H9 (cell line): ENCODE measurements at regions not wholly inside any gene's neighbourhood (a gene's known extent, or its start where the extent isn't known, plus 50 kb on each side); places are given as distances from the start of the nearest gene placed in this dataset.

Experiments
- DNase-seq: peaks from one replicate; pipeline ENCODE4 v3.0.0-alpha.2; 2017
- H2AFZ ChIP-seq: one replicate; pipeline ENCODE4 v1.6.1; 2013; ENCODE audit warnings: mild to moderate bottlenecking, low read length, control low read depth, moderate library complexity
- H2AK5ac ChIP-seq: 2 replicates; pipeline ENCODE4 v1.6.1; 2013; ENCODE audit warnings: low read length, control low read depth, mixed read lengths; ENCODE audit not compliant: insufficient read length
- H2BK120ac ChIP-seq: one replicate; pipeline ENCODE4 v1.6.1; 2013; ENCODE audit warnings: low read depth, mild to moderate bottlenecking, low read length, control low read depth, inconsistent platforms; ENCODE audit not compliant: poor library complexity, severe bottlenecking
- H2BK12ac ChIP-seq: 2 replicates; pipeline ENCODE4 v1.6.1; 2013; ENCODE audit warnings: low read length, control low read depth, mixed read lengths, low read depth; ENCODE audit not compliant: insufficient read length
- H2BK15ac ChIP-seq: 2 replicates; pipeline ENCODE4 v1.6.1; 2013; ENCODE audit warnings: low read depth, low read length, control low read depth
- H2BK20ac ChIP-seq: one replicate; pipeline ENCODE4 v1.6.1; 2013; ENCODE audit warnings: low read depth, mild to moderate bottlenecking, low read length, control low read depth, inconsistent platforms; ENCODE audit not compliant: poor library complexity, severe bottlenecking
- H2BK5ac ChIP-seq: 2 replicates; pipeline ENCODE4 v1.6.1; 2013; ENCODE audit warnings: low read length, control low read depth, mixed read lengths; ENCODE audit not compliant: insufficient read length
- H3K14ac ChIP-seq: 2 replicates; pipeline ENCODE4 v1.6.1; 2013; ENCODE audit warnings: low read length, control low read depth; ENCODE audit not compliant: insufficient read depth
- H3K18ac ChIP-seq: 2 replicates; pipeline ENCODE4 v1.6.1; 2013; ENCODE audit warnings: low read depth, mild to moderate bottlenecking, mixed read lengths, low read length, control low read depth; ENCODE audit not compliant: insufficient read length
- H3K23ac ChIP-seq: 2 replicates; pipeline ENCODE4 v1.6.1; 2013; ENCODE audit warnings: low read length, control low read depth, mixed read lengths, low read depth; ENCODE audit not compliant: insufficient read length
- H3K23me2 ChIP-seq: 2 replicates; pipeline ENCODE4 v1.6.1; 2013; ENCODE audit warnings: low read depth, mild to moderate bottlenecking, mixed read lengths, low read length, control low read depth; ENCODE audit not compliant: insufficient read length, poor library complexity, severe bottlenecking
- H3K27ac ChIP-seq: 2 replicates; pipeline ENCODE4 v1.5.1; 2013; ENCODE audit warnings: low read length, control low read depth, mixed read lengths, low read depth; ENCODE audit not compliant: insufficient read length
- H3K27me3 ChIP-seq: 2 replicates; pipeline ENCODE4 v1.6.1; 2013; ENCODE audit warnings: low read length, control low read depth, inconsistent platforms; ENCODE audit not compliant: insufficient read depth
- H3K4ac ChIP-seq: 2 replicates; pipeline ENCODE4 v1.6.1; 2013; ENCODE audit warnings: low read depth, mild to moderate bottlenecking, control low read depth, inconsistent platforms, low read length, moderate library complexity
- H3K4me1 ChIP-seq: 2 replicates; pipeline ENCODE4 v1.6.1; 2013; ENCODE audit warnings: low read length, control low read depth, inconsistent platforms; ENCODE audit not compliant: insufficient read depth
- H3K4me2 ChIP-seq: 2 replicates; pipeline ENCODE4 v1.6.1; 2013; ENCODE audit warnings: low read length, control low read depth, mixed read lengths; ENCODE audit not compliant: insufficient read length, insufficient read depth
- H3K56ac ChIP-seq: 2 replicates; pipeline ENCODE4 v1.6.1; 2013; ENCODE audit warnings: low read depth, mild to moderate bottlenecking, mixed read lengths, low read length, control low read depth; ENCODE audit not compliant: insufficient read length
- H3K79me1 ChIP-seq: 2 replicates; pipeline ENCODE4 v1.6.1; 2013; ENCODE audit warnings: low read depth, mild to moderate bottlenecking, moderate library complexity, low read length, control low read depth, inconsistent platforms; ENCODE audit not compliant: insufficient read depth, poor library complexity, severe bottlenecking
- H3K79me2 ChIP-seq: 2 replicates; pipeline ENCODE4 v1.6.1; 2013; ENCODE audit warnings: low read length, control low read depth, inconsistent platforms; ENCODE audit not compliant: insufficient read depth
- H3K9ac ChIP-seq: 2 replicates; pipeline ENCODE4 v1.6.1; 2013; ENCODE audit warnings: low read length, control low read depth, mixed read lengths; ENCODE audit not compliant: insufficient read length; ENCODE audit errors: extremely low read depth
- H3K9me3 ChIP-seq: one replicate; pipeline ENCODE4 v1.6.1; 2013; ENCODE audit warnings: low read depth, low read length, inconsistent platforms; ENCODE audit not compliant: control insufficient read depth
- H3T11ph ChIP-seq: one replicate; pipeline ENCODE4 v1.6.1; 2013; ENCODE audit warnings: mild to moderate bottlenecking, low read length, control low read depth, inconsistent platforms
- H4K20me1 ChIP-seq: one replicate; pipeline ENCODE4 v1.6.1; 2013; ENCODE audit not compliant: control insufficient read depth, insufficient read length, insufficient read depth
- H4K5ac ChIP-seq: 2 replicates; pipeline ENCODE4 v1.6.1; 2013; ENCODE audit warnings: low read depth, mild to moderate bottlenecking, mixed read lengths, low read length, control low read depth; ENCODE audit not compliant: insufficient read length
- H4K8ac ChIP-seq: replicated peaks from 2 replicates; pipeline ENCODE4 v1.6.1; 2013; ENCODE audit warnings: low read length, control low read depth, mixed read lengths, low read depth; ENCODE audit not compliant: insufficient read length
- H4K91ac ChIP-seq: 2 replicates; pipeline ENCODE4 v1.6.1; 2013; ENCODE audit warnings: low read depth, mild to moderate bottlenecking, moderate library complexity, mixed read lengths, low read length, control low read depth; ENCODE audit not compliant: insufficient read length
- H3K27ac Mint-ChIP-seq, 3 experiments: 2 replicates in 2 of 3; 3 replicates in 1 of 3; pipeline ENCODE4 v1.8.0; 2020 to 2021; ENCODE audit warnings: mixed read lengths in 3 of 3, mild to moderate bottlenecking in 1 of 3, moderate library complexity in 1 of 3
- H3K27me3 Mint-ChIP-seq: 2 replicates; pipeline ENCODE4 v1.8.0; 2021; ENCODE audit warnings: low read depth, mild to moderate bottlenecking, moderate library complexity, mixed read lengths
- H3K36me3 Mint-ChIP-seq, 3 experiments: 2 replicates in 2 of 3; 3 replicates in 1 of 3; pipeline ENCODE4 v1.8.0; 2020 to 2021; ENCODE audit warnings: low read depth in 3 of 3, mixed read lengths in 3 of 3; ENCODE audit not compliant: insufficient read depth in 1 of 3
- H3K4me1 Mint-ChIP-seq, 2 experiments: 2 replicates each; pipeline ENCODE4 v1.8.0; 2020; ENCODE audit warnings: mixed read lengths in 2 of 2
- H3K4me3 Mint-ChIP-seq, 2 experiments: 2 replicates in 1 of 2; 3 replicates in 1 of 2; pipeline ENCODE4 v1.8.0; 2020 to 2021; ENCODE audit warnings: mild to moderate bottlenecking in 2 of 2, mixed read lengths in 2 of 2, moderate library complexity in 1 of 2
- H3K9me3 Mint-ChIP-seq, 2 experiments: 2 replicates in 1 of 2; 3 replicates in 1 of 2; pipeline ENCODE4 v1.8.0; 2020; ENCODE audit warnings: mild to moderate bottlenecking in 2 of 2, mixed read lengths in 2 of 2, moderate library complexity in 1 of 2
- CTCF ChIP-seq: fragments of 200-600 bp; sonication (generic); conservative IDR thresholded peaks from 3 replicates; pipeline ENCODE4 v1.8.0; 2021; ENCODE audit warnings: antibody characterized with exemption, mild to moderate bottlenecking
- WGBS: extraction: QIAGEN DNeasy Blood & Tissue Kit; methylation state at CpG from one replicate; pipeline ENCODE4 v1.1.7; 2013; ENCODE audit warnings: missing lambda C conversion rate, low lambda C conversion rate, mixed read lengths; ENCODE audit not compliant: insufficient read length; ENCODE audit errors: extremely low coverage; 5-methylcytosine and 5-hydroxymethylcytosine counted together

- no peaks in the 10 kb centered on the region; the same call in 1 of the 2 replicates for H3K27me3 Mint-ChIP-seq
- H3K4me3 Mint-ChIP-seq, result no peak overlapping the region
- Histone ChIP-seq H3K14ac (no peak overlapping the region), H4K8ac (no peak overlapping the region), H3K79me1 (no peaks in the 10 kb centered on the region), H2BK20ac (no peak overlapping the region), H3T11ph (no peak overlapping the region), H4K20me1 (no peaks in the 10 kb centered on the region), H3K56ac (no peak overlapping the region), H3K9ac (no peak overlapping the region), H2BK120ac (no peak overlapping the region), H3K23ac (no peak overlapping the region), H3K79me2 (no peaks in the 10 kb centered on the region), H2BK12ac (no peak overlapping the region), H3K27me3 (no peaks in the 10 kb centered on the region), H2BK5ac (no peak overlapping the region), H2AK5ac (no peak overlapping the region), H3K4me2 (no peak overlapping the region), H3K27ac (no peak overlapping the region), H3K4me1 (no peaks in the 10 kb centered on the region), H2BK15ac (no peak overlapping the region), H3K4ac (no peak overlapping the region), H3K9me3 (no peaks in the 10 kb centered on the region), H3K18ac (no peak overlapping the region), H4K91ac (no peak overlapping the region), H4K5ac (no peak overlapping the region), H2AFZ (no peak overlapping the region), H3K23me2 (no peaks in the 10 kb centered on the region)
- peaks cover 4 to 7% of the 10 kb centered on the region in 2 experiments; a peak in 2 of 4 replicates for H3K4me1 Mint-ChIP-seq
- H3K27ac Mint-ChIP-seq, result no peak overlapping the region; a peak in 1 of 7 replicates
- no peak for DNase-seq
- WGBS, result no CpG with 5 or more reads among the region's 3 CpGs
- H3K9me3 Mint-ChIP-seq, result peaks cover under 1% of the 10 kb centered on the region in 2 experiments; a peak in 3 of 5 replicates
- TF ChIP-seq CTCF, result no peak
- no peaks in the 10 kb centered on the region; a peak in 1 of 7 replicates for H3K36me3 Mint-ChIP-seq
Measured at GRCh38 chr6:14067656-14068055, 49.9 kb upstream of the CD83 start.
